Suprapubic skin (tissue), 4 donors: ENCODE measurements at regions not wholly inside any gene's neighbourhood (a gene's known extent, or its start where the extent isn't known, plus 50 kb on each side); places are given as distances from the start of the nearest gene placed in this dataset.

ENCODE experiments used
- CTCF ChIP-seq, 2 donors: fragments of 200-600 bp in 1 of 2; fragments of 450-650 bp in 1 of 2; sonication (generic) in 1 of 2; IDR thresholded peaks; one replicate each; pipeline ENCODE4 v1.5.1; 2016 to 2019; ENCODE audit warnings: antibody characterized with exemption in 2 of 2, mild to moderate bottlenecking in 1 of 2, moderate library complexity in 1 of 2
- POLR2A ChIP-seq, 2 donors: fragments of 450-650 bp; IDR thresholded peaks; one replicate each; pipeline ENCODE4 v1.6.1; 2017; ENCODE audit warnings: antibody characterized with exemption in 2 of 2, mild to moderate bottlenecking in 2 of 2, moderate library complexity in 2 of 2
- POLR2AphosphoS5 ChIP-seq, 3 donors: sonication (generic); formaldehyde crosslinking; IDR thresholded peaks; one replicate each; pipeline ENCODE4 v1.6.1; 2017; ENCODE audit warnings: antibody characterized with exemption in 3 of 3

- no peak for TF ChIP-seq POLR2A (IDR thresholded peaks at IDR 0.05)
- TF ChIP-seq CTCF (IDR thresholded peaks at IDR 0.05): no peak
- no peak for TF ChIP-seq POLR2AphosphoS5 (IDR thresholded peaks at IDR 0.05)
These were observed 97.3 kb upstream of the SLCO6A1 start for GRCh38 chr5:102596113-102596512.
